ENCODE measurements at regions not wholly inside any gene's neighbourhood (a gene's known extent, or its start where the extent isn't known, plus 50 kb on each side); places are given as distances from the start of the nearest gene placed in this dataset.

- DNase-seq (ENCODE audit: low read depth): no peak
- no peak for TF ChIP-seq CTCF (conservative IDR thresholded peaks at IDR 0.05; ENCODE audit: low read depth, low read length)
- H3K4me3 ChIP-seq (ENCODE audit: low read depth, low read length): no peak overlapping the region
These were observed 87.7 kb downstream of the IYD start for GRCh38 chr6:150456466-150456865.

- TF ChIP-seq CTCF (conservative IDR thresholded peaks at IDR 0.05; ENCODE audit: low read depth, low read length): no peak
- DNase-seq (ENCODE audit: low read depth): no peak
- H3K4me3 ChIP-seq (ENCODE audit: low read depth, low read length): no peak overlapping the region
These were observed 88.3 kb downstream of the IYD start for GRCh38 chr6:150456902-150457643.

- H3K4me3 ChIP-seq (ENCODE audit: low read depth, low read length): no peak overlapping the region
- no peak for DNase-seq (ENCODE audit: low read depth)
- TF ChIP-seq CTCF (conservative IDR thresholded peaks at IDR 0.05; ENCODE audit: low read depth, low read length): no peak
These were observed 89.8 kb downstream of the IYD start for GRCh38 chr6:150458579-150458978.

- H3K4me3 ChIP-seq (ENCODE audit: low read depth, low read length): no peak overlapping the region
- no peak for DNase-seq (ENCODE audit: low read depth)
- TF ChIP-seq CTCF (conservative IDR thresholded peaks at IDR 0.05; ENCODE audit: low read depth, low read length): no peak
These were observed 95.0 kb downstream of the IYD start for GRCh38 chr6:150463852-150464251.

- TF ChIP-seq CTCF (conservative IDR thresholded peaks at IDR 0.05; ENCODE audit: low read depth, low read length): no peak
- no peak for DNase-seq (ENCODE audit: low read depth)
- H3K4me3 ChIP-seq (ENCODE audit: low read depth, low read length): no peak overlapping the region
These were observed 96.2 kb downstream of the IYD start for GRCh38 chr6:150464966-150465365.

- TF ChIP-seq CTCF (conservative IDR thresholded peaks at IDR 0.05; ENCODE audit: low read depth, low read length): no peak
- DNase-seq (ENCODE audit: low read depth): no peak
These were observed 96.8 kb downstream of the IYD start for GRCh38 chr6:150465610-150466009.

GRCh38 chr6:150466196-150466595 is 97.4 kb downstream of the IYD start:
- no peak overlapping the region for H3K4me3 ChIP-seq (ENCODE audit: low read depth, low read length)
- DNase-seq (ENCODE audit: low read depth): no peak
- no peak for TF ChIP-seq CTCF (conservative IDR thresholded peaks at IDR 0.05; ENCODE audit: low read depth, low read length)

More at GRCh38 chr6:150465610-150466009, 96.8 kb downstream of the IYD start:
- H3K4me3 ChIP-seq (ENCODE audit: low read depth, low read length): no peak overlapping the region

Data from epithelial cell of proximal tubule (primary cell).